Activated CD8-positive, alpha-beta memory T cell treated with anti-CD3 and anti-CD28 coated beads for 1 hour (primary cell): ENCODE measurements at regions not wholly inside any gene's neighbourhood (a gene's known extent, or its start where the extent isn't known, plus 50 kb on each side); places are given as distances from the start of the nearest gene placed in this dataset.
"Not testable (repeated sequence)": the region's sequence is repeated elsewhere in the genome, so short reads cannot be mapped to it uniquely, and the experiment has no call there.

Experiments used
- DNase-seq, 2 donors: peaks; one replicate each; pipeline ENCODE4 v3.0.0-alpha.2; 2020; ENCODE audit warnings: low read depth in 1 of 2; ENCODE audit errors: extremely low read depth in 1 of 2

- DNase-seq = no peak
Measured at GRCh38 chr9:30771163-30771708, 1613.2 kb upstream of the ACO1 start.

- DNase-seq = no peak
Measured at GRCh38 chr9:30771760-30772159, 1612.7 kb upstream of the ACO1 start.

DNA sequence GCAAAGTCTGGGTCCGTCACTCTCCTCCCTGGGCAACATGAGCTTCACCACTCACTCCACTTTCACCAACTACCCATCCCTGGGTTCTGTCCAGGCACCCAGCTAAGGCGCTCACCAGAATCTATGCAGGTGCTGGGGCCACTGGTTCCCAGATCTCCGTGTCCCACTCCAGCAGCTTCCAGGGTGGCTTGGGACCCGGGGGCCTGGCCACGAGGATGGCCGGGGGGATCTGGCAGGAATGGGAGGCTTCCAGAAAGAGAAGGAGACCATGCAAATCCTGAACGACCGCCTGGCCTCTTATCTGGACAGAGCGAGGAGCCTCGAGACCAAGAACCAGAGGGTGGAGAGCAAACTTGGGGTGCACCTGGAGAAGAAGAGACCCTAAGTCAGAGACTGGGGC lies 1611.0 kb upstream of the ACO1 start:
- no peak for DNase-seq

DNA sequence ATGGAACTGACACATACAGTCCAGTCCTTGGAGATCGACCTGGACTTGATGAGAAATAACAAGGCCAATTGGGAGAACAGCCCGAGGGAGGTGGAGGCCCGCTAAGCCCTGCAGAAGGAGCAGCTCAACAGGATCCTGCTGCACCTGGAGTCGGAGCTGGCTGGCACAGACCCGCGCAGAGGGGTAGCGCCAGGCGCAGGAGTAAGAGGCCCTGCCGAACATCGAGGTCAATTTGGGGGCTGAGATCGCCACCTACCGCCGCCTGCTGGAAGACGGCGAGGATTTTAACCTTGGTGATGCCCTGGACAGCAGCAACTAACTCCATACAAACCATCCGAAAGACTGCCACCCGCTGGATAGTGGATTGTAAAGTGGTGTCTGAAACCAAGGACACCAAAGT lies 1610.1 kb upstream of the ACO1 start:
- no peak for DNase-seq

- no peak for DNase-seq
Measured at GRCh38 chr9:30775236-30775635, 1609.2 kb upstream of the ACO1 start.

GRCh38 chr9:30796764-30797163 lies 1587.7 kb upstream of the ACO1 start:
- DNase-seq = no peak

DNA sequence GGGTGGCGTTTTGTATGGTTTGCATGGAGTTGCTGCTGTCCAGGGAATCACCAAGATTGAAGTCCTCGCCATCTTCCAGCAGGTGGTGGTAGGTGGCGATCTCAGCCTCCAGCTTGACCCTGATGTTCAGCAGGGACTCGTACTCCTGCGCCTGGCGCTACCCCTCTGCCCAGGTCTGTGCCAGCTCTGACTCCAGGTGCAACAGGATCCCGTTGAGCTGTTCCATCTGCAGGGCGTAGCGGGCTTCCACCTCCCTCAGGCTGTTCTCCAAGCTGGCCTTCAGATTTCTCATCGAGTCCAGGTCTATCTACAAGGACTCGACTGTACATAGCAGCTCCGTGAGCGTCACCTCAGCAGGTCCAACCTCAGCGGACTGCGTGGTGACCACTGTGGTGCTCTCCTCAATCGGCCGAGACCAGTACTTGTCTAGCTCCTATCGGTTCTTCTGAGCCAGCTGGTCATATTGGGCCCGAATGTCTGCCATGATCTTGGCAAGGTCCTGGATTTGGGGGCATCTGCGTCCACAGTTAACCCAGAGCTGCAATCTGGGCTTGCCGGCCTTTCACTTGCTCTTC lies 1584.8 kb upstream of the ACO1 start:
- no peak for DNase-seq

DNA sequence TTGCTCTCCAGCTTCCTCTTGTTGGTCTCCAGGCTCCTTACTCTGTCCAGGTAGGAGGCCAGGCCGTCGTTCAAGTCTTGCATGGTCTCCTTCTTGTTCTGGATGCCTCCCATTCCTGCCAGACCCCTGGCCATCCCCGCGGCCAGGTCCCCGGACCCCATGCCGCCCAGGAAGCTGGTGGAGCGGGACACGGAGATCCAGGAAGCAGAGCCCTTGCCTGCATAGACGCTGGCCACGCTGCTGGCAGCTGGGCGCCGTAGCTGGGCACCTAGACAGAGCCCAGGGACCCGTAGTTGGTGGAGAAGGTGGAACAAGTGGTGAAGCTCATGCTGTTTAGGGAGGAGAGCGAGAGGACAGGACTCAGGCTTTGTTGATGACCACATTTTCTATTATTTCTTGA lies 1584.0 kb upstream of the ACO1 start:
- DNase-seq = no peak

DNA sequence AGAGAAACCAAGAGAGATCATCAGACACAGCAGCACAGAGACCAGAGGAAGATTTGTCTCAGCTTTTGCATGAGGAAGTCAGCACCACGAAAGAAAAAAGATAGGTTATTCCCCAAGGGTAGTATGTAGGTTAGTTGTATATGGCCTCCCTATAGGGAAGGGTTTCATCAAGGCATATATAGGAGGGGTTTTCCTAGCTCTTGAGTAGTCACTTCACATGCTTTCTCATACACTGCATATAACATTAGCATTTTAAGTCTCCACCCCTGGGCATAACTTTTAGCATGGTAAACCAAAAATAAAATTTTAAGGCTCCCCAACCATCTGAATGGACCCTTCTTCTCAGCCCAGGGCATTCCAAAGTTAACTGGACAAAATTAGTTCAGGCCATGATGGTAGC lies 1571.6 kb upstream of the ACO1 start:
- DNase-seq = no peak

DNA sequence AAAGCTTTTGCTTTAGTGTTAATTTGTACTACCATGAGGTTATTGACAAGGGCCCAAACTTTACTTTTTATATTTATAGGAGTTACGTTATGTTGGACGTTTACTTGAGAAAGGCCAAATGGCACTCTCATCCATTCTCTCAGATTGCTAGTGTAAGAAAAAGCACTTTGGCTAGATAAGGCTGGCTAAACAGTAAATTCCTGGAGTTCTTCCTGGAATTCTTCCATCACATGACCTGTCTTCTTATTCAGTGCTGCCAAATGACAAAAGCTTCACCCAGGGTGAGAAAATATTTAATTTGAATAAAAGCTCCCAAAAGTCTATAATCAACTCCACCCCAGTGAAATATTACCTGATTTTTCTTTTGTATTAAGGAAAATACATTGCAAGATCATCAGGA lies 1568.9 kb upstream of the ACO1 start:
- no peak for DNase-seq

DNA sequence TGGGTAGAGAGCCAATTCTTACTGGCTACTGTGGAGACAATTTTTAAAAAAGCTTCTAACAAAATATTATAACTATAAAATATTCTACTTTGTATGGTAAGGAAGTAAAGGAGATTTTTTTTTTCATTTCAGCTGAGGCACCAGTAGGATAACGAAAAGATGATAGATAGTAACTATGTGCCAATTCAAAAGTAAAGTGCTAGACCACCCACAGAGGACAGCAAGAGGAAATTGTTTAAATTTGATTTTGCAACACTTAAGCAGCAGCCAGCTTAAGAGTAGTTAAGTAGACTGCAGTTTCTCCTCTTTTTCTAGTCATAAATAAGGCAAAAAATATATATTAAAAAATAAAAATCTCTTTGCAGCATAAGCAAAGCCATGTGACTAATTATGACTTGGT lies 1539.3 kb upstream of the ACO1 start:
- no peak for DNase-seq

- no peak for DNase-seq
Measured at GRCh38 chr9:30846651-30847050, 1537.8 kb upstream of the ACO1 start.

- DNase-seq = no peak
Measured at GRCh38 chr9:30851600-30851999, 1532.8 kb upstream of the ACO1 start.

DNA sequence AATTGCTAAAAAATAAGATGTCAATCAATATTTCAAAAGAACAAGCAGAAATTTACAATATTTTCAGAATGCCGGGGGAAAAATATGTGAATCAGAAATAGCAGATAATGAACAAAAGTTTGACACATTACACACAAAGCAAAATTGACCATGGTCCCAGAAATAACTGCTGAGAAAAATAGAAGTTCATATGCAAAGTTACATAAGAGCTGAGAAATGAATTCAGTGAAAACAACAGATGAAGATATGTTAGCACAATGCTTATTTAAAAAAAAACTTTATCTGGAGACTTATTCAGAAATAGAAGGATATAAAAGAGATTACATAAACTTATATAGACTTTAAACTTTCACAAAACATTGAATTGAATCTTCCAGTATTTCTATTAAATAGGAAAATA lies 1483.7 kb upstream of the ACO1 start:
- DNase-seq = no peak

- no peak for DNase-seq
Measured at GRCh38 chr9:30913331-30913730, 1471.1 kb upstream of the ACO1 start.

GRCh38 chr9:30915451-30915850 lies 1469.0 kb upstream of the ACO1 start:
- no peak for DNase-seq

- DNase-seq = no peak
Measured at GRCh38 chr9:30925126-30925525, 1459.3 kb upstream of the ACO1 start.

- DNase-seq = no peak
Measured at GRCh38 chr9:30925635-30926034, 1458.8 kb upstream of the ACO1 start.

- no peak for DNase-seq
Measured at GRCh38 chr9:30928045-30928444, 1456.4 kb upstream of the ACO1 start.

- DNase-seq = no peak
Measured at GRCh38 chr9:30932226-30932625, 1452.2 kb upstream of the ACO1 start.

GRCh38 chr9:30935730-30936129 lies 1448.7 kb upstream of the ACO1 start:
- no peak for DNase-seq

GRCh38 chr9:30937106-30937505 lies 1447.3 kb upstream of the ACO1 start:
- no peak for DNase-seq

GRCh38 chr9:30942852-30943251 lies 1441.6 kb upstream of the ACO1 start:
- DNase-seq = not testable (repeated sequence)
